ENCODE measurements at regions not wholly inside any gene's neighbourhood (a gene's known extent, or its start where the extent isn't known, plus 50 kb on each side); places are given as distances from the start of the nearest gene placed in this dataset.

DNA sequence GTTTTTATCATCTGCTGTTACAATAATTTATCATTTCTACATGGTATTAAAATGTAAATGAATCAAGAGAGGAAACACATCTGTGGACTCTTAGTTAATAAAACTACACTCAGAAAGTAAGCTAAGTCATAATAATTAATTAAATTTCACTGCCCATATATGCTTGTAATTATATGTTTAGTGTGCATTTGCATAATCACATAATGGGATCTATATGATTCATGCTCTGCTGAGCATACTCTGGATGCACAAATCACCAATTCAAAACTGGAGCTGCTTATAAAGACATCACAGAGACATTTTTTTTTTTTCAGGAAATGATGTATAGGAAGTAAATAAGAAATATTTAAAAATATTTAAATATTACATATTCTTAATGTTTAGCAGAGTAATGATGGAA, 151.6 kb upstream of the STEAP4 start:
- CTCF ChIA-PET, result no interaction called here
- TF ChIP-seq, protein P1, sequence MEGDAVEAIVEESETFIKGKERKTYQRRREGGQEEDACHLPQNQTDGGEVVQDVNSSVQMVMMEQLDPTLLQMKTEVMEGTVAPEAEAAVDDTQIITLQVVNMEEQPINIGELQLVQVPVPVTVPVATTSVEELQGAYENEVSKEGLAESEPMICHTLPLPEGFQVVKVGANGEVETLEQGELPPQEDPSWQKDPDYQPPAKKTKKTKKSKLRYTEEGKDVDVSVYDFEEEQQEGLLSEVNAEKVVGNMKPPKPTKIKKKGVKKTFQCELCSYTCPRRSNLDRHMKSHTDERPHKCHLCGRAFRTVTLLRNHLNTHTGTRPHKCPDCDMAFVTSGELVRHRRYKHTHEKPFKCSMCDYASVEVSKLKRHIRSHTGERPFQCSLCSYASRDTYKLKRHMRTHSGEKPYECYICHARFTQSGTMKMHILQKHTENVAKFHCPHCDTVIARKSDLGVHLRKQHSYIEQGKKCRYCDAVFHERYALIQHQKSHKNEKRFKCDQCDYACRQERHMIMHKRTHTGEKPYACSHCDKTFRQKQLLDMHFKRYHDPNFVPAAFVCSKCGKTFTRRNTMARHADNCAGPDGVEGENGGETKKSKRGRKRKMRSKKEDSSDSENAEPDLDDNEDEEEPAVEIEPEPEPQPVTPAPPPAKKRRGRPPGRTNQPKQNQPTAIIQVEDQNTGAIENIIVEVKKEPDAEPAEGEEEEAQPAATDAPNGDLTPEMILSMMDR (IDR thresholded peaks at IDR 0.05; ENCODE audit: insufficient read depth in 1 of 2, low read depth in 1 of 2, low read length in 1 of 2, severe bottlenecking in 1 of 2, unreplicated experiment in 1 of 2), result no peak
- no peak for DNase-seq
- Histone ChIP-seq H3K27me3 (replicated peaks; ENCODE audit: control insufficient read depth, insufficient read depth, low read length) (no peaks in the 10 kb centered on the region), H3K9me3 (no peaks in the 10 kb centered on the region), H3K36me3 (ENCODE audit: control insufficient read depth, insufficient read depth, low read length) (no peaks in the 10 kb centered on the region), H3K4me1 (no peaks in the 10 kb centered on the region), H3K4me3 (ENCODE audit: low read depth, low read length) (no peak overlapping the region)
- H3K9me3 Mint-ChIP-seq (ENCODE audit: unreplicated experiment), result no peaks in the 10 kb centered on the region
- no peaks in the 10 kb centered on the region for H3K27me3 Mint-ChIP-seq (ENCODE audit: insufficient read depth, unreplicated experiment)
- no TSS peak for BruUV-seq (replicated peaks)
- intact Hi-C loops (cut with micrococcal nuclease; ENCODE audit: unreplicated experiment), result no loop called here
- no peaks in the 10 kb centered on the region for H3K4me1 Mint-ChIP-seq (ENCODE audit: low read depth, unreplicated experiment)
- no peaks in the 10 kb centered on the region for H3K36me3 Mint-ChIP-seq (ENCODE audit: insufficient read depth, unreplicated experiment)
- no peak overlapping the region for H3K4me3 Mint-ChIP-seq (ENCODE audit: unreplicated experiment)
- POLR2A ChIA-PET, result no interaction called here
- H3K27ac Mint-ChIP-seq (ENCODE audit: unreplicated experiment), result no peak overlapping the region

- Mint-ChIP-seq H3K9me3 (ENCODE audit: unreplicated experiment) (no peaks in the 10 kb centered on the region), H3K36me3 (ENCODE audit: insufficient read depth, unreplicated experiment) (no peaks in the 10 kb centered on the region), H3K27ac (ENCODE audit: unreplicated experiment) (no peak overlapping the region), H3K4me1 (ENCODE audit: low read depth, unreplicated experiment) (no peaks in the 10 kb centered on the region), H3K27me3 (ENCODE audit: insufficient read depth, unreplicated experiment) (no peaks in the 10 kb centered on the region), H3K4me3 (ENCODE audit: unreplicated experiment) (no peak overlapping the region)
- Histone ChIP-seq H3K4me1 (no peaks in the 10 kb centered on the region), H3K9me3 (no peaks in the 10 kb centered on the region), H3K4me3 (ENCODE audit: low read depth, low read length) (no peak overlapping the region), H3K36me3 (ENCODE audit: control insufficient read depth, insufficient read depth, low read length) (no peaks in the 10 kb centered on the region), H3K27me3 (replicated peaks; ENCODE audit: control insufficient read depth, insufficient read depth, low read length) (no peaks in the 10 kb centered on the region)
- BruUV-seq (replicated peaks), result no TSS peak
- intact Hi-C loops (cut with micrococcal nuclease; ENCODE audit: unreplicated experiment), result no loop called here
- CTCF ChIA-PET, result no interaction called here
- TF ChIP-seq, protein P1 (IDR thresholded peaks at IDR 0.05; ENCODE audit: insufficient read depth in 1 of 2, low read depth in 1 of 2, low read length in 1 of 2, severe bottlenecking in 1 of 2, unreplicated experiment in 1 of 2), result no peak
- no peak for DNase-seq
- POLR2A ChIA-PET, result no interaction called here
Measured at GRCh38 chr7:88457320-88457719, 150.6 kb upstream of the STEAP4 start.

GRCh38 chr7:88456490-88456889, 149.8 kb upstream of the STEAP4 start:
- Histone ChIP-seq H3K4me1 (no peaks in the 10 kb centered on the region), H3K4me3 (ENCODE audit: low read depth, low read length) (no peak overlapping the region), H3K36me3 (ENCODE audit: control insufficient read depth, insufficient read depth, low read length) (no peaks in the 10 kb centered on the region), H3K27me3 (replicated peaks; ENCODE audit: control insufficient read depth, insufficient read depth, low read length) (no peaks in the 10 kb centered on the region), H3K9me3 (no peaks in the 10 kb centered on the region)
- no peak overlapping the region for H3K27ac Mint-ChIP-seq (ENCODE audit: unreplicated experiment)
- H3K4me3 Mint-ChIP-seq (ENCODE audit: unreplicated experiment), result no peak overlapping the region
- no peaks in the 10 kb centered on the region for H3K4me1 Mint-ChIP-seq (ENCODE audit: low read depth, unreplicated experiment)
- no peaks in the 10 kb centered on the region for H3K36me3 Mint-ChIP-seq (ENCODE audit: insufficient read depth, unreplicated experiment)
- ChIA-PET CTCF (no interaction called here), POLR2A (no interaction called here)
- H3K27me3 Mint-ChIP-seq (ENCODE audit: insufficient read depth, unreplicated experiment), result no peaks in the 10 kb centered on the region
- BruUV-seq (replicated peaks), result no TSS peak
- H3K9me3 Mint-ChIP-seq (ENCODE audit: unreplicated experiment), result no peaks in the 10 kb centered on the region
- TF ChIP-seq, protein P1 (IDR thresholded peaks at IDR 0.05; ENCODE audit: insufficient read depth in 1 of 2, low read depth in 1 of 2, low read length in 1 of 2, severe bottlenecking in 1 of 2, unreplicated experiment in 1 of 2), result no peak
- DNase-seq, result no peak
- intact Hi-C loops (cut with micrococcal nuclease; ENCODE audit: unreplicated experiment), result no loop called here
